NCI-H2171 (cell line): ENCODE measurements at regions not wholly inside any gene's neighbourhood (a gene's known extent, or its start where the extent isn't known, plus 50 kb on each side); places are given as distances from the start of the nearest gene placed in this dataset.
A peak's percentile ranks its signal among the peaks of the same experiment; 100 is the strongest.
"Not testable (repeated sequence)": the region's sequence is repeated elsewhere in the genome, so short reads cannot be mapped to it uniquely, and the experiment has no call there.

ENCODE experiments used
- DNase-seq: peaks from one replicate; lab custom pipeline; 2025; lab: John Stamatoyannopoulos, UW

GRCh38 chr13:52324831-52325230 is 81.1 kb downstream of the THSD1 start:
- DNase-seq, result not testable (repeated sequence)

DNA sequence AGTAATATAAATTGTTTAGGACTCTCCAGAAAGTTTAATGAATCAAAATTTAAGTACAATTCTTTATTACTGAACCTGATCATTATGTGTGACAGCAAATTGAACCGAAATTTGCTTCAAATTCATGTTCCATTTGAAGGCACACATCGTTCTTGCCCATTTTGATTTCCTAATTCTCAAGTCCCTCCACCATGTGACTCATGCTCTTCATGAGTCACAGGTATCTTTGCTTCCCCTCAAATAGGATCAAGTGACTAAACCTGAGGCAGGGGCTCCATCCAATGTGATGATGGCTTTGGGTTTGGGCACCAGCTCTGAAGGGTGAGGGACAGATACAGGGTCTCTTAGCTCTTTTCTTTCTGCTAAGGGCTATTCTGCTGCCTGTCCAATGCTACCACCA is 86.1 kb downstream of the THSD1 start:
- DNase-seq, result no peak

DNA sequence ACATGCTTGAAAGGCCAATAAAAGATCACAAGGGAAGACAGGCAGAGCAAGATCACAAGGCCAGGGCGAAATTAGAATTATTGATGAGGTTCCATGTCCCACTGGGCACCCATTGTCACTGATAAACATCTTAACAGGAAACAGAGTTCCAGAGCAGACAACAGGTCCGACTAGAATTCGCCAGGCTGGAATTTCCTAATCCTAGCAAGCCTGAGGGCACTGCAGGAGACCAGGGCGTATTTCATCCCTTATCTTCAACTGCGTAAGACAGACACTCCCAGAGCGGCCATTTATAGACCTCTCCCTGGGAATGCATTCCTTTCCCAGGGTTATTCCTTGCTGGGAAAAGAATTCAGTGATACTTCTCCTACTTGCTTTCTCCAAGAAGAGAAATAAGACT is 96.1 kb downstream of the THSD1 start:
- DNase-seq, result not testable (repeated sequence)

- DNase-seq, result not testable (repeated sequence)
Measured at GRCh38 chr13:52306336-52306735, 99.6 kb downstream of the THSD1 start.

DNA sequence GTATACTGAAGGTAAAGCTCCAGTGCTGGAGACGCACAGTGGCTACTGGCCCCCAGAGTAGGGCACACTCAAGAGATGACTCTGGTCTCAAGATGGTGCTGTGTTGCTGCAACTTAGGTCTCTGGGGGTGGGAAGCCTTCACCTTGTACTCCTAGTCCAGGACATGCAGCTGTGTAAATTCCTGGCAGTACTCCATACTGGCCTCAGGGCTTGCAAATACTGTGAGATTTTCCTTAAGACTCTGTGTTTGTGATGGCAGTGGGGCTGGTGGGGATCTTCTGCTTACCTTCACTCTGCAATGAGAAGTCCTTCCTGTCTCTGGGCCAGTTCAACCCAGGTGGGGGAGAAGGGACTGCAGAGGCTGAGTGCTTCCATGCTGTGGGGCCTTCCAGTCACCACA is 102.9 kb downstream of the THSD1 start:
- not testable (repeated sequence) for DNase-seq

GRCh38 chr13:52302688-52303087 is 103.3 kb downstream of the THSD1 start:
- not testable (repeated sequence) for DNase-seq

DNA sequence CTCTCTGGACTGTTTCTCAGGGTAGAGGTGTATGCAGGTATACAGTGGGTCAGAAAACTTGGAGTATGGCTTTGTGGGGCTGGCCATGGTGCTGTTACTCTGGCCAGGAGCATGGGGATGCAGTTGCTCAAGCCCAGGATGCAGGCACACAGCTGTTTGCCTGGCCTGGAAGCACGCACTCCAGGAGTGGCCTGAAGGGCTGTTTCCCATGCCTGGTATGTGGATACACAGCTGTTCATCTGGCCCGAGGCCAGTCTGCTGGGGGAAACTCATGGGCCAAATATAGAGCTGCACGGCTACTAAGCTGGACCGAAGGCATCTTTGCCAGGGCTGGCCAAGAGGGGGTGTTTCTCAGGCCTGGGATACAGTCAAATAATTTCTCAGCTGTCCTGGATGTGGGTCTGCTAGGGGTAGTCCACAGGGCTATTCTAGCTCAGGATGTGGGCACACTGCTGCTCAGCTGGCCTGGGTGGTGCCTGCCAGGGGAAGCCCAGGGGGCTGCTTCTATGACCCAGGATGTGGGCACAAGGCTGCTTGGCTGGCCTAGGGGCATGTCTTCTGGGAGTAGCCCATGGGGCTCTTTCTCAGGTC is 104.1 kb downstream of the THSD1 start:
- not testable (repeated sequence) for DNase-seq

DNA sequence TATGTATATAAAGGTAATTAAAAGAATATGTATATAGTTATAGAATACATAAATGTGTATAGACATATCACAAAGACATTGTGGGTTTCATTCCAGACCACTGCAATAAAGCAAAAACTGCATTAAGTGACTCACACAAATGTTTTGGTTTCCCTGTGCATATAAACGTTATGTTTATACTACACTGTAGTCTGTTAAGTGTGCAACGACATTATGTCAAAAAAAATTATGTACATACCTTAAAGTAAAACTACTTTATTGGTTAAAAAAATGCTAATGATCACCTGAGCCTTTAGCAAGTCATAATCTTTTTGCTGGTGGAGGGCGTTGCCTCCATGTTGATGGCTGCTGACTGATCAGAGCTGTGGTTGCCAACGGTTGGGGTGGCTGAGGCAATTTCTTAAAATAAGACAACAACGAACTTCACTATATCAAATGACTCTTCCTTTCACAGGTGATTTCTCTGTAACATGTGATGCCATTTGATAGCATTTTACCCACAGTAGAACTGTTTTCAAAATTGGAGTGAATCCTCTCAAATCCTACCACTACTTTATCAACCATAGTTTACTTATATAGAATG is 107.8 kb downstream of the THSD1 start:
- DNase-seq, result not testable (repeated sequence)

- DNase-seq, result not testable (repeated sequence)
Measured at GRCh38 chr13:52288891-52289290, 117.1 kb downstream of the THSD1 start.

DNA sequence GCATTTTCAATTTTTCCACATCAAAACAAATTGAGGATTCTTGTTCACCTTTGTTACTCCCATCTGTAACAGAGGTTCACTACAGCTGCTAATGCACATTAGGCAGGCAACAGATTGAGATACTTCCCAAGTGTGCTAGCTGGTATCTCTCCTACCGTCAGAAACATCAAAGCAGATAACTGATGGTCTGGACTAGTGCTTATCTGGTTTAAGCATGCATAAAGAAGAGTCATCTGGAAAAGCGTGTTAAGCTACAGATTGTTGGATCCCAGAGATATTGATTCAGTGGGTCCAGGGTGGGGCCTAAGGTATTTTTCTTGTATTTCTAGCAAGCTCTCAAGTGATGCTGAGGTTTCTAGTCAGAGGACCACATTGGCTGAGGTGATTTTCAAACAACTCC is 122.0 kb upstream of the NEK3 start:
- DNase-seq, result not testable (repeated sequence)

GRCh38 chr13:52279408-52279807 is 120.0 kb upstream of the NEK3 start:
- DNase-seq, result not testable (repeated sequence)

- DNase-seq, result not testable (repeated sequence)
Measured at GRCh38 chr13:52254299-52254698, 94.9 kb upstream of the NEK3 start.

DNA sequence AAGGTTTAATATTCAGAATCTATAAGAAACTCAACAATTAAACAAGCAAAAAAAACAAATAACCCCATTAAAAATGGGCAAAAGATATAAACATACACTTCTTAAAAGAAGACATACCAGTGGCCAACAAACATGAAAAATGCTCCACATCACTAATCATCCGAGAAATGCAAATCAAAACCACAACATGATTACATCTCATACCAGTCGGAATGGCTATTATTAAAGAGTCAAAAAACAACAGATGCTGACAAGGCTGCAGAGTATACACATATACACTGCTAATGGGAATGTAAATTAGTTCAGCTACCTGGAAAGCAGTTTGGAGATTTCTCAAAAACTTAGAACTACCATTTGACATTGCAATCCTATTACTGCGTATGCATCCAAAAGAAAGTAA is 81.4 kb upstream of the NEK3 start:
- not testable (repeated sequence) for DNase-seq

GRCh38 chr13:52235900-52236595 is 76.7 kb upstream of the NEK3 start:
- peak; percentile 7 for DNase-seq

DNA sequence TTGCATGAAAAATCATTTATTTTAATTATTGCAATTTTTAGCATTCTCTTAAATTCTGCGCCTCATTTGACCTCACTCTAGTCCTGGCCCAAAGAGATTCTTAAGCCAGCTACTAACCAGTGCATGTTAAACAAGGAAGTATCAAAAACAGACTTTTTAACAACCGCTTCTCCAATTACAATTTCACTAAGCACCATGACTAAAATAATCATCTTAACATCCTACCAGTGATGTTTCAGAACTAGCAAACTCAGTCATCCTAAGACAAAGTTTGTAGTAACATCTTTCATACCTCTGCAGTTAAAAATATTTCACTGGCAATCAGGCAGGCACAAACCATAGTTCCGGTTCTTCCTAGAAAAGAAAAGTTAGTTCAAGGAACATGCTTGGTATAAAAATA is 75.5 kb upstream of the NEK3 start:
- DNase-seq, result not testable (repeated sequence)

DNA sequence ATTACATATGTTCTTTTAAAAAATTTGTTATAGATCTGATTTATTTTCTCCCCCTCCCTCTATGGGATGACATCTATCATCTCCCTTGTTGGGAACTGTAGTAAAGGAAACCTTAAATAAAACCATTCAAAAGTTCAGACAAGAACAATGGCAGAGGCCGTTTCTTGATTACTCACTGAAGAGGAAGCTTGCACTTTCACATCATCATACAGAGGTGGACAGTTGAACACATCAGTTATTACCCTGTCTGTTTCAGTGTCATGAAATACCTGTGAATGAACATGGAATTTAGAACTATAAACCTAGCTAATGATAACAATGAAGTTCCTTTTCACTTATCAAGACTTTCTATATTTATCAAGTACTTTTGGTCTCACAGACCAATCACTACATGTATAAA is 63.7 kb upstream of the NEK3 start:
- not testable (repeated sequence) for DNase-seq

- DNase-seq, result not testable (repeated sequence)
Measured at GRCh38 chr13:52213920-52214319, 54.5 kb upstream of the NEK3 start.

DNA sequence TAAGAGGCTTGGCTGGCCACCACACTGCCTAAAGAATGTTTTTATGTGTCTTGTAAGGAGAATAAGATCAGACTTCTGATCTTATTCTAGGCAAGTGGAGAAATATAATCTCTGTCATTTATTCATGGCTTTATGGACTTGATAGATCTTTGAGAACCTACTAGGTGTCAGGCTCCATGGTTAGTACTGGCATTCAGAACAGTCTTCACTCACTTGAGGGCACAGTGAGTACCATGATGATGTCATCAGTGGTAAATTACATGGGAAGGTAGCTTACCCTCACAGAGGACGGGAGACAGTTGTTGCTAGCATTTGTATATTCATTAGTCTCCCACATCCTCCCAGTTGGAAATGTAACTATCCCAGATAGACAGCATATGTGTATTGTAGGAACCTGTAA is 53.5 kb upstream of the NEK3 start:
- not testable (repeated sequence) for DNase-seq

- not testable (repeated sequence) for DNase-seq
Measured at GRCh38 chr13:52211416-52211776, 52.0 kb upstream of the NEK3 start.

DNA sequence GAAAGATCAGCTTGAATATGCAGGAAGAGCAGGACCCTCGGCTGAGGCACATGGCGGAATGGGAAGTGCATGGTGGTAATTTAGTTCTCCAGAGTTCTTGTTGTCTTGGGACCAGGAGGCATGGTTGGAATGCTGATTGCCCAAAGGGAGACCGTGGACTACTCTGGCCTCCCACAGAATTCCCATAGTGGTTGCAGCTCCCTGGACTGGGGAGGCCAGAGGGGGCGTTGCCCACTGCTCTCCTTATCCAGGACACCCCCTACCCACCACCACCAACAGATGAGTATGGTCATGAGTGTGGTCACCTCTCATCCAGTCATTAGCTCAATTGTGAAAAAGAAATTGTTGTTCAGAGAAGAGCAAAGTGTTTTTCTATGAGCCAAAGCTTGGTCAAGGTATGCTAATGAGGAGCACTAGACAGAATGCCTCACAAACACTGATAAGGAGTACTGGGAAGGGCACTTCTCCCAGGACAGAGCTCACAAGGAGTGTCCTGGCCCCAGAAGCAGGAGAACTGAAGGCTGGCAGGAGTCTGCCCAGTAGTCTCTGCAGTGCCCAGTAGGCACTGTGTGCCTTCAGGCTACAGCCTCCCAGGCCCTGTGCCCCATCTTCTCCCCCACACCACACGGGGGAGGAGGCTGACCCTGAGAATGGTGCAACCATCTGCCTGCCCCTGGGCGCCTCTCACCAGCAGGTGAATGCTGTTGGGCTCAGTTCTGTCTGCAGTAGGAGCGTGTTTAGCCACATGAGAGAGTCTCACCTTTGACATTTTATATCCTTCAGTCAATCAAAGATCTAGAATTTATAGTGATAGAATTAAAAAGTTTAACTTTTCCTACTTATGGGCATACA is 51.4 kb upstream of the NEK3 start:
- not testable (repeated sequence) for DNase-seq
